ENCODE measurements at regions not wholly inside any gene's neighbourhood (a gene's known extent, or its start where the extent isn't known, plus 50 kb on each side); places are given as distances from the start of the nearest gene placed in this dataset.
A peak's percentile ranks its signal among the peaks of the same experiment; 100 is the strongest.

GRCh38 chr2:211237586-211238275, 681.3 kb downstream of the CPS1 start:
- no peak for DNase-seq (ENCODE audit: low spot score)

- peak; percentile 3 for DNase-seq (ENCODE audit: low spot score)
Measured at GRCh38 chr2:211241891-211242290, 685.5 kb downstream of the CPS1 start.

- DNase-seq (ENCODE audit: low spot score) = no peak
Measured at GRCh38 chr2:211247751-211248150, 691.4 kb downstream of the CPS1 start.

- DNase-seq (ENCODE audit: low spot score) = no peak
Measured at GRCh38 chr2:211248841-211249240, 692.4 kb downstream of the CPS1 start.

GRCh38 chr2:211251016-211251415, 694.6 kb downstream of the CPS1 start:
- DNase-seq (ENCODE audit: low spot score) = no peak

GRCh38 chr2:211258646-211259335, 702.4 kb downstream of the CPS1 start:
- no peak for DNase-seq (ENCODE audit: low spot score)

- no peak for DNase-seq (ENCODE audit: low spot score)
Measured at GRCh38 chr2:211259831-211260476, 703.6 kb downstream of the CPS1 start.

- DNase-seq (ENCODE audit: low spot score) = no peak
Measured at GRCh38 chr2:211270257-211270656, 713.9 kb downstream of the CPS1 start.

- no peak for DNase-seq (ENCODE audit: low spot score)
Measured at GRCh38 chr2:211281430-211282073, 725.2 kb downstream of the CPS1 start.

- no peak for DNase-seq (ENCODE audit: low spot score)
Measured at GRCh38 chr2:211302676-211303075, 746.3 kb downstream of the CPS1 start.

- no peak for DNase-seq (ENCODE audit: low spot score)
Measured at GRCh38 chr2:211306929-211307328, 750.5 kb downstream of the CPS1 start.
